HG03457 (cell line): ENCODE measurements at regions not wholly inside any gene's neighbourhood (a gene's known extent, or its start where the extent isn't known, plus 50 kb on each side); places are given as distances from the start of the nearest gene placed in this dataset.

ENCODE experiments used
- ATAC-seq: cut with Tn5 transposase; IDR thresholded peaks from one replicate; pipeline ENCODE4 v1.9.1; 2021; ENCODE audit warnings: moderate number of reproducible peaks; ENCODE audit not compliant: unreplicated experiment

DNA sequence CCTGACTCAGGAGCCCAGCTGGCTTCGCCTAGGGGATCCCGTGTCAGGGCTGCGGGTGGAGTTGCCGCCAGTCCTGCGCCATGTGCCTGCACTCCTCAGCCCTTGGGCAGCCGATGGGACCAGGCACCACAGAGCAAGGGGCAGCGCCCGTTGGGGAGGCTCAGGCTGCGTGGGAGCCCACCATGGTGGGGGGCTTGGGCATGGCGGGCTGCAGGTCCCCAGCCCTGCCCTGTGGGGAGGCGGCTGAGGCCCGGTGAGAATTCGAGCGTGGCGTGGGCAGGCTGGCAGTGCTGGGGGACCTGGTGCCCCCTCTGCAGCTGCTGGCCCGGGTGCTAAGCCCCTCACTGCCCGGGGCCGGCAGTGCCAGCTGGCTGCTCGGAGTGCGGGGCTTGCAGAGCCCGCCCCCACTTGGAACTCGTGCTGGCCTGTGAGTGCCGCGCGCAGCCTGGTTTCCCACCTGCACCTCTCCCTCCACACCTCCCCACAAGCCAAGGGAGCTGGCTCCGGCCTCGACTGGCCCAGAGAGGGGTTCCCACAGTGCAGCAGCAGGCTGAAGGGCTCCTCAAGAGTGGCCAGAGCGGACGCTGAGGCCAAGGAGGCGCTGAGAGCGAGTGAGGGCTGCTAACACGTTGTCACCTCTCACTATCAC, 135.1 kb upstream of the SEL1L start:
- ATAC-seq = no peak

DNA sequence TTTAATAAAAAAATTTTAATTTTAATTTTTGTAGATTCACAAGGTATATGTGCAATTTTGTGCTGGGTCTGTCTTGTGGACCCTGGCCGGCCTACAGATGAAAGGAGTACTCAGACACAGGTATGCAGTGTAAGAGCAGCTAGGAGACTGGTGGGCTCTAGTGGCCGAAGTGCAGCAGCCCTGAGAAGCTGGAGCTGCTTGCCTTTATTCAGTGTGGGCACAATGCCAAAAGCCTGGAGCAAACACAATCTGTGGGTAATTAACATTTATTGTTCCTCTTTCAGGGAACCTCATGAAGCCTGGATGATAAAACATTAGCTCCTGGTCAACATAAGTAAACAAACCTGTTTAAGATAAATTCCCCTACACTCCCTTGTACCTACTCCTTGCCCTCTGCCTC, 135.7 kb upstream of the SEL1L start:
- no peak for ATAC-seq

DNA sequence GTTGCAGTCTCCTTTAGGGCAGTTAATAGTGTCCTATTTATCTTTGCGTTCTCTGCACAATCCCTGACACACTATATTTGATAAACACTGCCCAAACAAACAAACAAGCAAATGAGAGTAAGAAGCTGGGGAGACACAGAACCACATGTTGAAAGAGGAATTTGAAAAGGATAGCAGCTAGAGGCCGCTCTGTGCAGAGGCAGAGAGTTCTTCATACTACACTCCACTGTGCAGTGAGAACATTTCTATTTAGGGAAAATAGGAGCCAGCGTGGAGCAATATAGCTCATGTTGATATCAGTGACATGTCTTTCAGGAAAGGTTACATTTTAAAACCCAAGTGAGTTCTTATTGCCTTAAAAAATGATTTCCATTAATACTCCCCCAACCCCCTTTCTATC, 140.3 kb upstream of the SEL1L start:
- ATAC-seq = no peak

DNA sequence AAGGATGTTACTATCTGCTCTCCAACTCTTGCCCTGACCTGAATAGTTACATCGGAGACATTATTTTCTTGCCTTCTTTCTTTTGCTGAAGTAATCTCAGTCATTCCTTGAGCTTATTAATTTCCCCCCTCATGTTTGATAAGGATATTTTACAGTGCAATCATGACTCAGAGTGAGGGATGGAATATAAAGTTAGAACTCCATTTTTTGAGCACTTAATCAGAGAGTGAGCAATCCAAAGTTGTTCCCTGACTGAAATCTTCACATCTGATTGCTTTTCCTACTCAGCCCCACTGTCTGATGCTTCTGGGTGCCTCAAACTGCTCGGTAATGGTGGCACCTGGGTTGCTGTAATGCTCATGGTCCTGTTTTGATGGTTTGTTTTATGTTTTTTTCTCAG, 142.7 kb upstream of the SEL1L start:
- no peak for ATAC-seq

DNA sequence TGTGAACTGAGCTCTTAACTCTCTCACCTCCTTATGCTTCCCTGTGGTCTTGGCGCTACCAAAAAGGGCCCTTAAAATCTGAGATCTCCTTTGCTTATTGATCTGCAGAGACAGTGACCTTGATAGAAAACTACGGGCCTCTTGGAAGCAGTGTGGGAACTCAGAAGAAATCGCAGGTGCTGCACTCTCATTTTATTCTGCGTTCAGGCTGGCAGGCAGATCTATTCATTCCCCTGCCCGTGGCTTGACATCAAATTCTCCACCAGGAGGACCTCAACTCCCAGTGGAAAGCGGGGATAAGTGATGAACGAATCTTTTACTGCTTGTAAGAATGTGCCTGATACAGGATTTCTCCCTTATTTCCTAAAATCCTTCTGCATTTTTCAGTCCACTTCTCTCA, 143.2 kb upstream of the SEL1L start:
- ATAC-seq = no peak

DNA sequence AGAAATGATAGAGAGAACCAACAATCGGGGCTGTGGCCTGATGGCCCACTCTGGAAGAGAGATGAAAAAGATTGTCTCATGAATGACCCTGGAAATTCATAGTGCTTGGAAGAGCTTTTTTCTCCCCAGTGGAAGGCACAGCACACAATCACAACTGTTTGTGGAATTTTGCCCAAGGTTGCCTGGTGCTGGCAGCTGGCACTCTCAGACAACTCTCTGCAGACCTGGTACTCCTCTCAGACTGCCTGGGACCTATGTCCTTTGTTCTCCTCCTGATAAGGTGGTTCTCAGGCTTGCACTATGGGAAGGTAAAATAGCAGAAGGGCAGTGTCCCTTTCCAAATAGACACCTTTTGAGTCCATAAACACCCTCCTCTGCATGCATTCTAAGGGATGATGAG, 144.1 kb upstream of the SEL1L start:
- ATAC-seq = no peak

DNA sequence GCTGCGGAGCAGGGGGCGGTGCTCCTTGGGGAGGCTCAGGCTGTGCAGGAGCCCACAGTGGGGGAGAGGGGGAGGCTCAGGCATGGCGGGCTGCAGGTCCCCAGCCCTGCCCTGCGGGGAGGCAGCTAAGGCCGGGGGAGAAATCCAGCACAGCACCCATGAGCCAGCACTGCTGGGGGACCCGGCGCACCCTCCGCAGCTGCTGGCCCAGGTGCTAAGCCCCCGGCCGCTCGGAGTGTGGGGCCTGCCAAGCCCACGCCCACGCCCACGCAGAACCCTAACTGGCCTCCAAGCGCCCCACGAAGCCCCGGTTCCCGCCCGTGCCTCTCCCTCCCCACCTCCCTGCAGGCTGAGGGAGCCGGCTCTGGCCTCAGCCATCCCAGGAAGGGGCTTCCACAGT, 145.6 kb upstream of the SEL1L start:
- ATAC-seq = no peak

DNA sequence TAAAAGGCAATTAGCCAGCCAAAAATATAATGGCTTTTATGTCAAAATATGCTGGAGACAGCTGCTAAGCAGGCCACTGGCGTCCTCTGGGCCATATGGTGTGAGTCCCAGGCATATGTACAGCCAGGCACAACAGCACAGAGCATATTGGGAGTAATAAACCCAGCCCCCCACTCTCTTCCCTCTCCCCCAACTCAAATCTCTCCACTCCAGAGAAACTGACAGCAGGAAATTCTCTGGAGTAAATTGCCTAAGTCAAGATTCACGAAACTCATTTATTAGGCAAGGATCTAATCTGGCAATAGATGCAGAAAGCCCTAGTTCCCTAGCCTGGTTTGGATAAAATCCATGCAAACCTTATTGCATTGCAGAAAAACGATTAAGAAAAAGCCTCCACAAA, 147.9 kb upstream of the SEL1L start:
- no peak for ATAC-seq

DNA sequence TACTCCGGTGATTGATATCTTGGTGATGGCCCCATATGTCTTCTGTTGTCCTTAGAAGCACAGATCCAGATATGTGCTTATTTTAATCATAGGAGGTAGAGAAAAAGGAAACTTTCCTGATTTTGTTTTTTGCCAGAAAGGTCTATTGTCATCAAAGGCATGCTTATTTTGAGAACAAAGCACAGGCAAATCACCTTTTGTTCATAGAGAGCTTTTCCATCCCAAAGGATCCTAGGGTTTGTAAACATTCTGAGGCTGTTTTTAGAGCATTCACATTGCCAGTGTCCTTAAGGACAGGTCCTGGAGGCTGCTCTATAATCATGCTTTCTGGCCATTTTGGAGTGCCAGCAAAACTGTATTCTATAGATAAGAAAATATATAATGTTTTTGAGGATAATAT, 148.5 kb upstream of the SEL1L start:
- no peak for ATAC-seq

DNA sequence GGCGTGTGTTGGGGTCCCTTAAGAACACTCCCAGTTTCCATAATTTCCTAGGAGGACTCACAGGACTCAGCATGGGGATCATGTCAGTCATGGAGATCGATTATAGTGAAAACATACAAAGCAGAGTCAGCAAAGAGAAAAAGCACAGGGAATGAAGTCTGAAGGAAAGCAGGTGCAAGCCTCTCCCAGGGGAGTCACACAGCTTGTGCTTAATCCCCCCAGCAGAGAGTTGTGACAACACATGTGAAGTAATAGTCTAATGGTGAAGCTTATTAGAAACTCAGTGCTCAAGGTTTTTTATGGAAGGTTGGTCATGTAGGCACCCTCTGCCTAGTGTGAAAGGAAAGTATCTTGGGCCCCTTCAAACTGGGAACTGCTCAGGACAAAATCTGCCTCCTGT, 149.0 kb upstream of the SEL1L start:
- no peak for ATAC-seq

DNA sequence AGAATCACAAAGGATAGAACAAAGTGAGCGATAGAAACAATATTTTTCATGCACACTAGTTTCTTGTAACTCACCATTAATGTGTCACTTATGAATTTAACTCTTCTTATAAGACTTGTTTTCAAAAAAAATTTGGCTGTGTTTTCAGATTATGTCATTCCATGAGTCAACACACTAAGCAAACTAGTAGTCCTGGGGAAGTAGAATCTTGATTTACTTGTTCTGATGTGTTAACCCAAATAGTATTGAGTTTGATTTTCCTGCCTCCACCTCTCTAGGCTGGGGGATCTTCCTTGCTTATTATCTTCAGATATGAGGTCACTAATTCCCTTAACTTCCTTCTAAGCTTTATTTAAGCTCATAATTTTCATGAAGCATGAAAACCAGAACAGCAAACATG, 151.0 kb upstream of the SEL1L start:
- ATAC-seq = no peak

DNA sequence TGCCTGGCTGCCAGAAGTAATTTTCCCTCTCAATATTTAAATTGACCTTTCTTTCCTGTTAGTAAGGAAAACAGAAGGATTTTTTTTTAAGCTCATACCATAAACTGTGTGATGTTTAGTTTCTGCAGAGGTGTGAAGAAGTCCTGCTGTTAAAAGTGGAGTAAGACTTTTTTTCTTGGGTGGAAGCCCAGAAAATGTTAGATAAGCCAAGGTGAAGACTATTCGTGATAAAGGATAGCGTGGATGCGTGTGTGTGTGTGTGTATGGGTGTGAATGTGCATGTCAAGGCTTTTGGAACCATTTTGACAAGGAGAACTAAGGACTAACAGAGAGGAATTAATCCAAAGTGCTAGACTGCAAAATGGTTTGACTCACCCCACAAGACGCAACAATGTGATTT, 152.9 kb upstream of the SEL1L start:
- no peak for ATAC-seq

DNA sequence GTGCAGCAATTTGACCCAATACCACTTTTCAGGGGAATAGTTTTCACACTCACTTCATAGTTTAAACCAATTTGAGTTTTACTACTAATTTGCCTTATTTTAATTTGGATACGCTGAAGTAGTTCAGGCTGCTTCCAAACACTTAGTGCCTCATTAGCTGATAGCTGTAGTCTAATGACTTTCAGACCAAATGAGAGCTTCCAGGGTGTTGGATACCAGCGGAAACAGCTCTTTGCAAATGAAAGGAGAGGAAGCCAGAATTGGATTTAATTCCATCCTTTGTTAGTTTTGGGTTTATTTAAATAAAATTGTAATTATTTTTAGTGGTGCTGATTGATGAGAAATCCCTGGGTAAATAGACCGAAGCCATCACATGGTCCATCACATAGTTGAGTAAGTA, 158.3 kb upstream of the SEL1L start:
- ATAC-seq = no peak

DNA sequence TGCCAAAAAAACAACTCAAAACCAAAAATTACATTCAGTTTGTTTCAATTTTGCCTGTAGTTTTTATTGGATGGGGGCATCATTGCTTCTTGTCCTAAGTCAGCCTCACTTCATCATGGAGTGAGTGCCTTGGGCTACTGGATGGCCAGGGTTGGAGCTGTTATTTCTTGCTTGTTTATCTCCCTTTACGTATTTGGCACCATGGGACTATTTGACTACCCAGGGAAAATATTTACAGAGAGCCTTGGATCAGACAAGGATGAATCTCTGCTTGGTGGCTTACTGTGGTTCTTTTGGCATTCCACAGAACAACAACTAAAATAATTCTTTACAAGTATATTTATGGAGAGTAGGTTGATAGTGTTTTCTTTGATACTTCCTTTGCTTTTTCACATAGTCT, 160.8 kb upstream of the SEL1L start:
- ATAC-seq = no peak

DNA sequence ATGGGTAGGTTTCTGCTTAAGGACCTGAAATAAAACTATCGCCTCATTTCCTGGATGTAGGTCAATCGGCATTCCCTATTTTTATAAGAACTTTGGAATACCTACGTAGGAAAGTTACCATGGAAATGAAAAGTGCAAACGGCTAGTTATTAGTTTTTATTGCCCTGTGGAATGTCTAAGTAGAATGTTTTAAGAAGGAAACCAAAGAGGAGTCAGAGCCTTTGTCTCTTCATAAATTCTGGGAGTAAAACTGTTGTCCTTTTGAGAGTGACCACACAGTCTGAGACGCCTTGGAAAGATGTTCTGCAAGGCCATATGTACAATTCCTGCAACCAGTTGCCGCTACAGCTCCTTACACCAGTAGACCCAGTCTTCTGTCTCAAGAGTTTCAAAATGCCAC, 176.0 kb upstream of the SEL1L start:
- ATAC-seq = no peak

DNA sequence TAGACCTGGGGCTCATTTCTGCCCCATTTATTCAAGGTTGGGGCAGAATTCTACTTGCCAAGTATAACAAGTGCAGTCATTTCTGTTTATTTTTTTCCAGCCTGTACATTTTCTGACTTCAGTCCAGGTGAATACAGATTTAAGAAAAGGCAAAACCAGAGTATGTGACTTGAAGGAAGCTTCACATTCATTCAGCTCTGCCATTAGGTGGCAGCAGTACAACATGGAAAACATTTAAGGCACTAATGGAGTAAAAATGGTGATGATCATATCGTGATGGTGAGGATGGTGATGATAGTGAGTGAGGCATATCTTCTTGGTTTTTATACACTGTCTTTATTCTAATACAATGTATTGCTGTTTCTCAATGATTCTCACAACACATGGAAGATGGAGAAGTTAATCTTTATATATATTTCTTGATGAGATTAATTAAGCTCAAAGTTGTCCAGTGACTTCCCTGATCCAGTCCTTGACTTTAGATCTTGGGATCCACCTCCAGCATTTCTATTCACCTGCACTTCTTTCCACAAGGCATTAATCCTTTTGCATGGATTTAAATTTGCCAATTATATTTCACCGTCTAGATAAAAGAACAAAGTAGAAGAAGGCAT, 176.7 kb upstream of the SEL1L start:
- ATAC-seq = no peak

DNA sequence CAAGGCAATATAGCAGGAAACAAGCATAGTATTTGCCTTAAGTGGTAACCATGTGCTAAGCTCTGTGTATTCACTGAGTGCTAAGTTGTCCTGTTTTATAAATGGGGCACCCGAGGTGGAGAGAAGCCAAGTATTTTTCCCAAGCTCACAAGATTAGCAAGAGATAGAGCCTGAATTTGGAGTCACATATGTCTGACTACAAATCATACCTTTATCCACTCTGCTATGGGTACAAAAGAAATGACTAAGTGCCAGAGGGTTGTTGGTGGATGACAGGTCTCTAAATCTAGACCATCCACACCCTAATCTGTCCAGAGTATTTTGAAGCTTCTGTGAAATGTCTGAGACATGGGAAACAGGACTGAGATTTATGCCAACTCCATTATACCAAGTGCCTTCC, 182.1 kb upstream of the SEL1L start:
- ATAC-seq = no peak

DNA sequence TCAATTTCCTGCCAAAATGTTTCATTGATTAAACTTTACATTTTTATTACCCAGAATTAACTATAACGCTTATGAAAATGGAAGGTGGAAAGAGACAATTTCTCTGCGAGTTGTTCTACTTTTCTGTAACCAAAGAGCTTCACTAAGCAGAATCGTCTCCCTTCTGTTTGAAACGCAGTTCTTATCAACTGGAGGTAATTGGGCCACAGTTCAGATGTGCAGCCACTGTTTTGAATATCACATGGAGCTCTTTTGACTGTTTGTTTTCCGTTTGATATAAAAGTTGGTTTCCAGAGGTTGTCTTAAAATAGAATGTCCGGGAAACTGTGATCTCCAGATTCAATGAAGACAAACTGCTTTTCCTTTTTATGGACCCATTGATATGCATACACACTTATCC, 183.3 kb upstream of the SEL1L start:
- ATAC-seq = no peak

DNA sequence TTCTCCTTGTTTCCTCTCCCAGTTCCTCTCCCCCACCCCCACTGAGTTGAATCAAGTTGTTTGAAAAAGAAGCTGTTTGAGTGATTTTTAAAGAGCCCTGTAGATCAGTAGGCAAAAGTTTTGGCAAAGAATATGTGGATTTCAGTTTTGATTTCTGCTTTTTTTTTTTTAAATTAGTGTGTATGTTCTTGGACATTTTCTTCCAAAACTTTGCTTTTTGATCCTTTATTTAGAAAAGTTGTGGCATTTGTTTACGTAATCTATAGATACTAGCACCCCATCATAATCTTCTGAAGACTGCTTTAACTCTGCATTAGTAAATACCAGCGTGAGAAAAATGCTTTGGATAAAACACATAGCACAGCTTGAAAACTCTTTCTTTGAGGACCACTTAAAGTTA, 190.3 kb upstream of the SEL1L start:
- ATAC-seq = no peak

DNA sequence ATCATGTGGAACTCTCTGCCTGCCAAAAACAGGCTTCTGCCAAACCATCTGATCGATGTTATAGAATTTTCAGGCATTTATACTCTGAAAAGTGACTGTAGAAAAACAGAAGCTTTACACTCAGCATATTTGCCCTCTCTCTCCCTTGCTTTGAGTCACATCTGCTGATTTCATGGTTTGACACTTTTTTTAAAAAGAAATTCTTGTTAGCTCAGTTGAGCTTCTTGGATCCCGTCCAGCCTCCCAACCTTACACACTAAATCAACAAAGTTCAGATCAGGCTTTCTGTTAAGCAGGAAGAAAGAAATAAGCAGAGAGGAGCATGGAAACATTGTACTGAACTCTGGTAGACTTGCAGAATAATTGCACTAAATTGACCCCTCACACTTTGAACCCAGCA, 193.6 kb upstream of the SEL1L start:
- ATAC-seq = no peak

DNA sequence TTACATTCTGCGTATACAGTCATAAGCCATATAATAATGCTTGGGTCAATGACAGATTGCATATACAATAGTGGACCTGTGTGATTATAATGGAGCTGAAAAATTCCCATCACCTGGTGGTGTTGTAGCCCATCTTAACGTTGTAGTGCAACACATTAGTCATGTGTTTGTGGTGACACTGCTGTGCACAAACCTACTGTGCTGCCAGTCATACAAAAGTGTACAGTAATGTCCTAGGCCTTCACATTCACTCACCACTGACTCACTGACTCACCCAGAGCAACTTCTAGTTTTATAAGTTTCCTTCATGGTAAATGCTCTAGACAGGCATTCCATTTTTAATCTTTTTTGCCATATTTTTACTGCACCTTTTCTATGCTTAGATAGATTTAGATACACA, 194.8 kb upstream of the SEL1L start:
- ATAC-seq = no peak

DNA sequence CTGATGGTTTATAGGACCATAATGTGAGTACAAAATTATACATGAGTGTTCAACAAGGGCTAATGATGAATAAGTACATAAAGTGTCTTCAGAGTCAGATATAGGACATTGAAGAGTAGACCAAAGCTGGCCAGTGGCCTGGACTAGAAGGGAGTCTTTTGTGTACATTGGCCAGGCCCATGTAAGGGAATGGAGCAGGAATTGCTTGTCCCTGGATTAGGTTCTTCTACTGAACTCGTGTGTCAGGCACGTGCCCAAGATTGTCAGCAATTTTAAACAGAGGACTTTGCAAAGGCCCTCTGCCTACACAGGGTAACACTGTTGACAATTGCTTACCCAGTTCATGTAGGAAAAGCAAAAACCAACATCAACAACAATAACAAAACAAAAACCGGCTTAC, 196.0 kb upstream of the SEL1L start:
- ATAC-seq = no peak

DNA sequence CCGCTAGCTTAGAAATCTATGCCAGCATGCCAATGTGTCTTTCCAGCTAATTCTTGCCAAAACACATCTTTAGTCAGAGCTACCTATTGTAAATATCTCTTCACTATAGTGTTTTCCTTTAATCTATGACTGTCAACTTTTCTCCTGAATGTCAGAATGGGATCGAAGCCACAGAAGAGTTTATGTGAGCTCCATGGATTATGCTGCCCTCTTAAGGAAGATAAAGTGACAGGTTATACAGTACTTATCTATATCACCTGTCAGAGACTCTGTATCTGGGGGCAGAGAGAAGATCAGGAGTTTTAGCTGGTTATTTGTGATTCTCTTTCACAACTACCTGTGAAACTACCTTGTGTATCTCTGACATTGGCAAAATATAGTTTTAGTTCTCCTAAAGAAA, 204.3 kb upstream of the SEL1L start:
- ATAC-seq = no peak
